HEK293T (cell line): ENCODE measurements at regions not wholly inside any gene's neighbourhood (a gene's known extent, or its start where the extent isn't known, plus 50 kb on each side); places are given as distances from the start of the nearest gene placed in this dataset.
"Not testable (repeated sequence)": the region's sequence is repeated elsewhere in the genome, so short reads cannot be mapped to it uniquely, and the experiment has no call there.

ENCODE experiments used
- ARNT ChIP-seq: fragments of 450-650 bp; IDR thresholded peaks from 2 replicates; pipeline ENCODE4 v1.6.1; 2017; ENCODE audit warnings: mild to moderate bottlenecking
- FOXK2 ChIP-seq: fragments of 450-650 bp; IDR thresholded peaks from 2 replicates; pipeline ENCODE4 v1.6.1; 2016; ENCODE audit warnings: mild to moderate bottlenecking
- HDGF ChIP-seq: fragments of 450-650 bp; IDR thresholded peaks from 2 replicates; pipeline ENCODE4 v1.6.1; 2017; ENCODE audit warnings: antibody characterized with exemption, borderline replicate concordance
- SP1 ChIP-seq: fragments of 450-650 bp; IDR thresholded peaks from 2 replicates; pipeline ENCODE4 v1.6.1; 2017

DNA sequence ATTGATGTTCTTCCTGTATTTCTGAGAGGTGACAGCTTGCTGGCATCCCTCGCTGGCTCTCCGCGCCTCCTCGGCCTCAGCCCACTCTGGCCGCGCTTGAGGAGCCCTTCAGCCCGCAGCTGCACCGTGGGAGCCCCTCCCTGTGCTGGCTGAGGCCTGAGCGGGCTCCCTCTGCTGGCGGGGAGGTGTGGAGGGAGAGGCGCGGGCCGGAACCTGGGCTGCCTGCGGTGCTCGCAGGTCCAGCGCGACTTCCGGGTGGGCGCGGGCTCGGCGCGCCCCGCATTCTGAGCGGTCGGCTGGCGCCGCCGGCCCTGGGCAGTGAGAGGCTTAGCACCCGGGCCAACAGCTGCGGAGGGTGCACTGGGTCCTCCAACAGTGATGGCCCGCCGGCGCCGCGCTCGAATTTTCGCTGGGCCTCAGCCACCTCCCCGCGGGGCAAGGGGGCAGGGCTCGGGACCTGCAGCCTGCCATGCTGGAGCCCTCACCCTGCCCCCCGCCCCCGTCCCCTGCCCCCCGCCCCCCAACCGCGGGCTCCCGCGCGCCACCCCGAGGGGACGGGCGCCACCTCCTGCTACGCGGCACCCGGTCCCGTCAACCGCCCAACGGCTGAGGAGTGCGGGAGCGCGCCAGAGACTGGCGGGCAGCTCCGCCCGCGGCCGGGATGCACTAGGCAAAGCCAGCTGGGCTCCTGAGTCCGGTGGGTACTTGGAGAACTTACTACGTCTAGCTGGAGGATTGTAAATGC, 1353.4 kb upstream of the CDH18 start:
- TF ChIP-seq HDGF, SP1, FOXK2, ARNT: not testable (repeated sequence)
